HG02571 (cell line): ENCODE measurements at regions not wholly inside any gene's neighbourhood (a gene's known extent, or its start where the extent isn't known, plus 50 kb on each side); places are given as distances from the start of the nearest gene placed in this dataset.

Experiments
- ATAC-seq: cut with Tn5 transposase; IDR thresholded peaks from one replicate; pipeline ENCODE4 v1.9.1; 2021; ENCODE audit warnings: mild to moderate bottlenecking, moderate library complexity; ENCODE audit not compliant: unreplicated experiment

DNA sequence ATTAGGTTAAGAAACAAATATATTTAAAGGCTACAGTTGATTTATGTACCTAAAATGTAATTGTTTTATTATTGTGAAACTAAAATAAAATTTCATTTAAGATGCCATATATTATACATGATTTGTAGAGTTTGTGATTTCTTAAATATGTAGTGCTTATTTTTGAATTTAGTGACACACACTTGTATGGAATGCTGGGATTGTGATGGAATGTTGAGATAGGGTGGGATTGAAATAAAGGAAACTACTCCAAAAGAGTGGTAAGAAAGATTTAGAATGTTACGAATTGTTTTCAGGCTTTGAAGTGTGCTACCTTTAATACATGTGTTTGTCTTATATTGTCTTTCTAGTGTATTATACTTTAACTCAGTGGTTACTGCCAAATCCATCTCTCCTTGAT, 330.3 kb upstream of the PITX2 start:
- ATAC-seq: no peak

DNA sequence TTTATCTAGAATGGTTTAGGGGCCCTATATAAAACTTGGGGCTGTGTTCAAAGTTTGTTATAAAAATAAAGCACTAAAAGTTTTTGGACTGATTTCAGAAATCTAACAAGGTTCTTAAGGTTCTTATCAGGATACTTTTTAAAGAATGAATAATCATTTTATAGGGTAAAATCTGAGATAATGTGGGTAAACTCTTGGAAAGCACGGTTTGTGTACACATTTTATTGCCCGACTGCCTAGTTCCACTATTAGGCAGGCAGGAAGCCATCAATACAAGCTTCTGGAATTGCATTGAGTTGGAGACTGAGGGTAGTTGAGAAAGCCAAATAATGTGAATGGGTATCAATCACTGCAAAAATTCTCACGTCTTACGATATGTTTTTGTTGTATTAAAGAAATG, 331.0 kb upstream of the PITX2 start:
- ATAC-seq: no peak

- no peak for ATAC-seq
Observed at GRCh38 chr4:110955748-110956147, 332.9 kb upstream of the PITX2 start.

DNA sequence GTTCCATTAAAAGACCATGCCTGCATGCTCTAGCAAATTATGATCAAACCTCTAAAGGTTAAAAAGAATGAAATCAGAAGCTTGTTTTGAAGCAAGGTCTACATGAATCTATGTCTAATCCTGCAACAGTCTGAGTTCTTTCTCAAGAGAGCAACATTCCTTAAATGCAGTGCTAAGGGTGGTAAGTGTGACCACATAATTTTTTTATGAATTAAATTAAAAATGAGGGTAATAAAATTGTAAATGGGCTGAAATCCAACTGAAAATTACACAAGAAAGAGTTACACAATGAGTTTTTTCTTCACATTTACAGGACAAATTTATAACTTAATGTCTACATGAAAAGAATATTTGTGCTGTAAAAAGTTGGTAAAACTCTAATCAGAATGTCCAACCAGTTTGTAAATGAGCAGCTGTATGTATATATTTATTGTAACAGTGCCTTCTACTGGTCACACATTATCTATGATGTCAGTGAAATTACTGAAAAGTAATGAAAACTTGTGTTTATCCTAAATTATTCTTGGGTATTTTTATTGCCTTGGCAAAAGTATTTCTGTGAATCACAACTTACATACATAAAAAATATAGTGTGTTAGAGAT, 336.3 kb upstream of the PITX2 start:
- no peak for ATAC-seq

DNA sequence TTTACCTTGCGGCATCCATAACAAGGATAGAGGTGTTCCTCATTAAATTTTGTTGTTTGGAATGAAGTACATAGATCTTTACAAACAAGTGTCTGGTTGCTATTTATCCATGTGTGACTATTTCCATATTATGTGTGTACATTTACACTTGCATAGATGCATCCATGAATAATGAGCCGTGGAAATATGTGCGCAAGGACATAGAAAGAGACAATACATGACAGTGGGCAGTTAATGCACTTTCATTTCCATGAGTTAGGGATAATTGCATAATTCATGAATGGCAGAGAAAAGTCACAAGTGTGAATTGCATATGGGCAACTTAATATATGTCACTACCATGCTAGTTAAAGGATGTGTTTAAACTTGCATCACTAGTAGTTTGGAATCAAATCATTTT, 338.2 kb upstream of the PITX2 start:
- no peak for ATAC-seq

GRCh38 chr4:110962616-110963015, 339.7 kb upstream of the PITX2 start:
- no peak for ATAC-seq

DNA sequence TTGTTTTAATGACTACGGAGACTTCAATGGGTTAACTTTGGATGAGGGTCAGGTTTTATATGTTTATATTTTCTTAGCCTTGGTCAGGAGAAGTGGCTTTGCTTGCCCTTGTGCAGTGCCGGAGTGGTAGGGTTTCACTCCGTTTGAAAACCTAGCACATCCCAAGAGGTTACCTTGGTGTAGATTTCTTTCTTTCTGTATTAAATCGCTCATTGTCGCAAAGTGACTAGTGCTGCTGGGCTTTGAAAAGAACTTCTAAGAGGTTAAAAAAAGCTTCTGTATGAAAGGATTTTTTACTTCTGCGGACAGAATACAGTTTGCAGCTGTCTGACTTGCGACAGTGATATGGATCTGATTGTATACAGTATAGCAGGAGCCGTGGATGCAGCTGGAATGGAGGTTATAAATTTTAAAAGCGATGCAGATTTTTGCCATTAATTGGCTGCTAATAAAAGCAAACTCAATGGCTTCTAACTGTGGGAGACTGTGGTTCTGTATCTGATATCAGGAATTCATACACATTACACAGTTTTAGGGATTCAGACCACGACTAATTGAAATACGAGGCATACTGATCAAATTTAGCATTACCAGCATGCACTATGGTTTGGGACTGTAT, 340.9 kb upstream of the PITX2 start:
- ATAC-seq: no peak

DNA sequence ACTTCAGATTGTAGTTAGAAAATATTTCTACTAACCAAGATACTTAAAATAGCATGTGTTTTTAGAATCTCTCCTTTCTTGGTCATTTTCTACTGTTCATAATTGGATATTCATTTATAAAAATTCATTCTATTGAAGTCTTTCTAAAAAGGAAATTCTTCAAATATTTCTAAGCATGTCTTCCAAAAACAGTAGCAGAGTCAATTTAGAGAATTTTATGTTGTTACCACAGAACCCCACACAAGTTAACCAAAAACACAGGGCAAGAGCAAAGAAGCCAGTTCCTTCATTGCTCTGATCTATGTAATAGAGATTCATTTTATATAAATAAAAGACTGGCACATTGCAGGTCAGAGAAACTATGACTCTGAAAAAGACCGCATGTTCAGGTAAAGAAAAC, 345.1 kb upstream of the PITX2 start:
- no peak for ATAC-seq

DNA sequence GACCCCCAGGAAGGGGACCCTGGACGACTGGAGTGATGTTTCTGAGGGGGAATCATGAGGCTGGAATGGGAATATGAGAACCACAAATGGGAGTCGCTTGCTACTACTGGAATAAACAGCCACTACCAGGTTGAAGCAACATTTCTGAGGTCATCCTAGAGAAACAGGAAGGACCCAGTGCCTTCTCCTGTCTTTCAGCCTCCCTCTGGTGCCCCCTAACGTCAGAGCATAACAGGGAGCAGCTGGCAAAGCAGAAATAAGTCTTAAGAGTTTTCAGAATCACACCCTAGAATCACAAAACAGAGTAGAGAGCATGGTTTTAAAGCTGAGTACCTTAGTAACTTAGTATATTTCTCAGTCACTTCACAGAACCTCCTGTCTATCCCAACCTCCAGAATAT, 347.8 kb upstream of the PITX2 start:
- ATAC-seq: no peak

- ATAC-seq: no peak
Observed at GRCh38 chr4:110975338-110975737, 352.5 kb upstream of the PITX2 start.

DNA sequence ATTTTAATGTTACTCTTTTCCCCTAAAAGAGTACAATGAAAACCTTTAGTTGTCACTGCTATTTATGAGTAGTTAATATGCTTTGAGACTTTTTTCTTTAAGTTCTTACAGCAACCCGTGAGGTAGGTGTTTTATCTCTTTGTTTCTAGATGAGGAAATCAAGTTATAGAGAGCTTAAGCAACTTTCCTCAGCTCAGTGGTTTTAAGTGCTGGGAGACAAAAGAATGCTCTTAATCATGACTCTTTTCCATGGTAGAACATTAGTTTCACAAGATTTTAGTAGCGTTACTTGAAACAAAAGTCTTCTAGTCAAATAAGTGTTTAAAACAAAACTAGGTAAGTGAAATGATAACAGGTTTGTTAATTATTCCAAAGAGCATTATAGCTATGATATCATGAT, 354.7 kb upstream of the PITX2 start:
- no peak for ATAC-seq

DNA sequence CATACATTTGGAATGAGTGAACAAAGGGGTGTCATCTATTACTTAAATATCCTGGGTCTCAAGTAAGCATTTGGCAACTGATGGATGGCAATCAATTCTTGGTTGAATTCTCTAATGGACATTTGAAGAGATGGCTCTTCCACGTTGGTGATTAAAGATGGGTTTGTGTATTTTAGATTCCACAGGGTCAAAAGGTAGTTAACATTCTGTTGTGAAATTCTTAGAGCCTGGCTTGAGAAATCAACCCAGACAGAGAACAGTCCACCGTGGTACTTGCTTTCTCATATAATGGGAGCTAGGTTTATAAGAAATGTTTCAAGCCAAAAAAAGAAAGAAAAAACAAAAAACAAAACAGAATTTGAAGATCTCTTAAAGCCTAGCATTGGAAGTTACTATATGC, 355.9 kb upstream of the PITX2 start:
- ATAC-seq: no peak

DNA sequence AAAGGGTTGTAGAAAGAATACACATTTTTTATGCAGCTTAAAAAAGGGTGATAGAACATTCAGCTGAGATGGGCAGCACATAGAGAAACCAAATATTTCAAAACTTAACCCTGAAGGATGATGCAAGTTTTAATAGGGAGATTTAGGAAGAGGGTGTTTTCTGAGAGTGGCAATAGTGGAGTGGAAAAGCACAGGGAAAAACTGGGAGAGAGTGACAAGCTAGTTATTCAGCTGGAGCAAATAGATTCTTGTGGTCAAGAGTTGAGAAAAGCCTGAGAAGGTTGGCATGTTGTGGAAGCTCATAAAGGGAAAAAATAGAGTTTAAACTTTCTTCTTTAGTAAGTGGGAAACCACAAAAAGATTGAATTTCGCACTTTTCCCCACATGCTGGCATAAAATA, 359.6 kb upstream of the PITX2 start:
- no peak for ATAC-seq

- no peak for ATAC-seq
Observed at GRCh38 chr4:110988722-110989121, 365.8 kb upstream of the PITX2 start.

DNA sequence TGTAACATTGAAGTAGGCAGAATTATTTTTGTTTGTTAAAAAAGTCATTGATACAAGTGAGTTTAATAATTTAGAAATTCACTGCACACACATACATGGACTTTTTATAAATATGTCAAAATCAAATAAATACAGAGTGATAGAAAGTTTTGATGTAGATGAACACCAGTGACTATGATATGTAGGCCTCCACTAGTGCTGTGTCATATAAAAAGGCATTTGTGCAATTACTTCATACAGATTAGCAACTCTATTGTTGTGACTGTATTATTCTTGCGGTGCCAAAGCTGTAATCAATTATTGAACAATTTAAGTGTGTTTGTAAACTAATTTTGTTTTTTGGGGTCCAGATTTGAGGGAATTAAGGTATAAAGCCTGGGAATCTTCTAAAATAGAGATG, 366.2 kb upstream of the PITX2 start:
- ATAC-seq: no peak

GRCh38 chr4:110994781-110995180, 371.9 kb upstream of the PITX2 start:
- ATAC-seq: no peak

DNA sequence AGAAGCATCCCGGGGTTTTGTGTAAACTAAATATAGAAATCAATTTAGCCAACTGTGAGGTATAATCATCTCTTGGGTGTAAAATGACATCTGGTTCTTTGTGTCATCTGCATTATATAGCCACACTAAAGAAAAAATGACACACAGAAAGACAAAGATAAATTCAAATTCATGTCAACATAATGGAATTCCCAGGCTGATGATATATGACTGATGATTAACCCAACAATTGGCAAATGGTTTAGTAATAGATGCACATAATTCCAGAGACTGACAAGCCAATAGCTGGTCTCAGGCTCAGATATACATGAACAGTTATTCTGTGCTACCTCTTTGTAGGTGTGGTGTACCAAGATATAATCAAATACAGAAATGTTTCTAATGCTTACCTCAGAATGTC, 375.4 kb upstream of the PITX2 start:
- no peak for ATAC-seq

DNA sequence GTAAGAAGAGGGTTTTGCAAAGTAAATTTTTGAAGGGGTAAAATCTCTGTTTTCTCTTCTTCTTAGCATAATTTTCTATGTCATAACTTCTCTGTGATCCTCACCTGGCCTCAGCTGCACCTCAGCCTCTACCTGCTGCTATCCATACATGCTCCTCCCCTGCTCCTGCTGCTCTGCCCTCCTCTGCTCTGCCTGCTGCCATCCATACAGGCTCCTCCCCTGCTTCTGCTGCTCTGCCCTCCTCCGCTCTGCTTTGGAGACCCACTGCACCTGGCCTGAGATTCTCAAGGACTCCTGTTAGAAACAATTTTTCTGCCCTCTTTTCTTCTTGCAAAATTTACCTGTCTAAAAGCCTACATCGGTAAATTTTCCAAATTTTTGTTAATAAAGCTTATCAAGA, 388.6 kb upstream of the PITX2 start:
- ATAC-seq: no peak

DNA sequence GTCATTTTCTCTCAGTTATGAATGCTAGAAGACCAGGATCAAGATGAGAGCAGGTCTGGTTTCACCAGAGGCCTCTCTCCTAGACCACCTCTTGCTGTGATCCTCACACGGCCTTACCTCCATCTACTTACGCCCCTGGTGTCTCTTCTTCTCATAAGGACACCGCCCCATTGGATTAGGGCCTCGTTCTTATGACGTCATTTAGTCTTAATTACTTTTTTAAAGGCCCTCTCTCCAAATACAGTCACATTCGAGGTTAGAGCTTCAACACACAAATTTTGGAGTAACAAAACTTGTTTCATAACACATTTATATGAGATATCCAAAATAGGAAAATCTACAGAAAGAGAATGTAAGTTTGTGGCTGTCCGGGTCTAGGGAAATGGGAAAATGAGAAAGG, 391.0 kb upstream of the PITX2 start:
- ATAC-seq: no peak

- no peak for ATAC-seq
Observed at GRCh38 chr4:111014537-111014936, 391.7 kb upstream of the PITX2 start.

GRCh38 chr4:111016416-111016815, 393.5 kb upstream of the PITX2 start:
- no peak for ATAC-seq

DNA sequence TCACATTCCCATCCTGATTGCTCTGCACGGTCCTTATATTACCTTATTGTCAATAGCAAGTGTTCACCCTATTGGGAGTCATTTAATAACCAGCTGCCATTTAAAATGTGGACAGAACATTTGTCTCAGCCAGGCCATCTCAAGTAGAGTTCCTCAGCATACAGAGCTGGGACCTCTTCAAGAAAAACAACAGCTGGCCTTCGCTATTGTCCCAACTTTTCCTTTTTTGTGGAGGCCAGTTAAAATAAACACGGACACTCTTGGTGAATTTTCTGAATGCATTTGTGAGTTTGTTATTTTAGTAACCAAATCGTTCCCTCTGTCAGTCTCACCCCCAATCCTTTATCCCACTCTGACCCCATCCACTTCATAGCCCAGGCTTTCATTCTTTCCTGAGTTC, 395.3 kb upstream of the PITX2 start:
- ATAC-seq: no peak

DNA sequence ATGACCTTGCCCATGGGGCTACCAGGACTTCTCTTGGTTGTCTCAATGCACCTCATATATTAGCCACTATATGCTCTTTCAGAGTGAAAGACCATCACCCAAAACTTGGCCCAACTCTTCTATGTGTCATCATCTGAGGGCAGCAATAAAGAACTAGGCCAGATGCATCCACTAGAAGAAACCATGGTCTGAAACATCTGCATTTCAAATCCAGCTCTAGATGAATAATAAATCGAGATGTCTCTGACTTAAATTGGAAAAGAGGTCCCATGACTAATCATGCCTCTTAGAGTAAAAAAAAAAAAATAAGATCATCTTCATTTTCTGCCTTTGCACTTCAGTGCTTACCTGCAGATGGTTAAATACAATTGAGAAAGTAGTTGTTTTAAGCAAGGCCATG, 397.6 kb upstream of the PITX2 start:
- ATAC-seq: no peak
